ENCODE measurements at regions not wholly inside any gene's neighbourhood (a gene's known extent, or its start where the extent isn't known, plus 50 kb on each side); places are given as distances from the start of the nearest gene placed in this dataset.

- intact Hi-C loops (cut with DNase I) = no loop called here
- WGBS, 2 donors = 38 to 63% methylated on average over 14 of the region's 14 CpGs
- H3K4me1 ChIP-seq = peaks cover 0 to 15% (median 12%) of the 10 kb centered on the region in 4 donors
Observed at GRCh38 chr14:85241022-85241855, 288.7 kb upstream of the FLRT2 start.

GRCh38 chr14:85242666-85243065, 287.3 kb upstream of the FLRT2 start:
- 75 to 84% methylated on average over 4 of the region's 4 CpGs for WGBS, 2 donors
- Histone ChIP-seq H3K36me3 (no peaks in the 10 kb centered on the region), H3K27me3 (no peaks in the 10 kb centered on the region), H3K9me3 (no peaks in the 10 kb centered on the region), H3K4me1 (peaks cover 0 to 15% (median 12%) of the 10 kb centered on the region in 4 donors), H3K27ac (no peak overlapping the region), H3K4me3 (no peak overlapping the region)
- no peak for TF ChIP-seq POLR2A (IDR thresholded peaks at IDR 0.05)
- no peak for TF ChIP-seq EP300 (IDR thresholded peaks at IDR 0.05)
- TF ChIP-seq POLR2AphosphoS5 (IDR thresholded peaks at IDR 0.05) = no peak
- TF ChIP-seq CTCF (IDR thresholded peaks at IDR 0.05) = no peak
- DNase-seq = no peak
- intact Hi-C loops (cut with DNase I) = no loop called here

More at GRCh38 chr14:85241022-85241855, 288.7 kb upstream of the FLRT2 start:
- no peak overlapping the region for H3K27ac ChIP-seq
- H3K4me3 ChIP-seq = peak overlapping the region in 2 of 4 donors; percentile 14 to 18
- no peaks in the 10 kb centered on the region for H3K36me3 ChIP-seq
- no peak for TF ChIP-seq CTCF (IDR thresholded peaks at IDR 0.05)
- no peak for TF ChIP-seq EP300 (IDR thresholded peaks at IDR 0.05)
- peak in 1 of 4 donors; percentile 46 for TF ChIP-seq POLR2AphosphoS5 (IDR thresholded peaks at IDR 0.05)
- H3K9me3 ChIP-seq = no peaks in the 10 kb centered on the region
- no peak for DNase-seq
- H3K27me3 ChIP-seq = no peaks in the 10 kb centered on the region

DNA sequence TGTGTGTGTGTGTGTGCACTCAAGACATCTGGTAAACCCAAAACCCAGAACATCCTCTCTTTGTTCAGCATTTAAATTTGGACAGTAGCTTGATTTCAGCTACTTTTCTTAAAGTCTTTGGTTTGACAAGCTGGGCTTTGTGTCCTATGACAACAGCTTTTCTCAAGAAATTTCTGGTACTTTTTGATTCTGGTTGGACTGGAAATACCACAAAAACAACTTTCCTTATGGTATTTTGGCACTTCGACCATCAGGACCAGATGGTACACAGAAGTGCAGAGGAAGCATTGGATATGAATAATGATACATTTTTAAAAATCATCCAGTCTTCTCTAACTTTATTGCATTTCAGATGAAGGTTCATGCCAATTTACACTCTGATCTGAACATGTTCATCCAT, 286.6 kb upstream of the FLRT2 start:
- Histone ChIP-seq H3K9me3 (no peaks in the 10 kb centered on the region), H3K4me1 (peaks cover 0 to 15% (median 12%) of the 10 kb centered on the region in 4 donors), H3K27ac (no peak overlapping the region), H3K36me3 (no peaks in the 10 kb centered on the region), H3K4me3 (no peak overlapping the region), H3K27me3 (no peaks in the 10 kb centered on the region)
- no peak for TF ChIP-seq CTCF (IDR thresholded peaks at IDR 0.05)
- WGBS, 2 donors = 46 to 67% methylated on average over 1 of the region's 1 CpG
- intact Hi-C loops (cut with DNase I) = no loop called here
- no peak for DNase-seq

DNA sequence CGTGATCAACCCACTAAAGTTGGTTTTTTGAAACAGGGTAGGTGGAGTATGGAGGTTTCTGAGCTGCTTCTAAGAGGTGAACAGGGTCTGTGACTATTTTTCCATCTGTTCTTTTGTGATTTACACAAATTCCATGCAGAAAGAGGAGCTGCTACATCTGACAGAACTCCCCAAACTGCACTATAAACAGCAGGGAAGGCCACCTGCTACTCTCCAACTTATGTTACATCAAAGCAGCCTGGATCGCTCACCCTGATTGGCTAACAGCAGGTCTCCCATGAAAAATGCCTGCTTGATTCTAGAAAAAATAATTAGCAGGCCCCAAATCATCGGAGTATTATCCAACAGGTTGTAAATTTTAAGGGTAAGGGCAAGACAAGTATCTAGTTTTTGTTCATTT, 282.9 kb upstream of the FLRT2 start:
- Histone ChIP-seq H3K4me1 (peaks cover 0 to under 1% (median 0%) of the 10 kb centered on the region in 4 donors), H3K27me3 (no peaks in the 10 kb centered on the region), H3K9me3 (no peaks in the 10 kb centered on the region), H3K27ac (no peak overlapping the region), H3K4me3 (no peak overlapping the region), H3K36me3 (no peaks in the 10 kb centered on the region)
- intact Hi-C loops (cut with DNase I) = no loop called here
- TF ChIP-seq EP300 (IDR thresholded peaks at IDR 0.05) (no peak), POLR2AphosphoS5 (IDR thresholded peaks at IDR 0.05) (no peak), POLR2A (IDR thresholded peaks at IDR 0.05) (no peak), CTCF (IDR thresholded peaks at IDR 0.05) (no peak)
- 86 to 87% methylated on average over 3 of the region's 3 CpGs for WGBS, 2 donors
- DNase-seq = no peak

Data from sigmoid colon (tissue), 6 donors.